Activated CD8-positive, alpha-beta memory T cell treated with anti-CD3 and anti-CD28 coated beads for 4 hours (primary cell): ENCODE measurements at regions not wholly inside any gene's neighbourhood (a gene's known extent, or its start where the extent isn't known, plus 50 kb on each side); places are given as distances from the start of the nearest gene placed in this dataset.

ENCODE experiments used
- DNase-seq, 2 donors: peaks; one replicate each; pipeline ENCODE4 v3.0.0-alpha.2; 2020; ENCODE audit warnings: low read depth in 2 of 2

DNA sequence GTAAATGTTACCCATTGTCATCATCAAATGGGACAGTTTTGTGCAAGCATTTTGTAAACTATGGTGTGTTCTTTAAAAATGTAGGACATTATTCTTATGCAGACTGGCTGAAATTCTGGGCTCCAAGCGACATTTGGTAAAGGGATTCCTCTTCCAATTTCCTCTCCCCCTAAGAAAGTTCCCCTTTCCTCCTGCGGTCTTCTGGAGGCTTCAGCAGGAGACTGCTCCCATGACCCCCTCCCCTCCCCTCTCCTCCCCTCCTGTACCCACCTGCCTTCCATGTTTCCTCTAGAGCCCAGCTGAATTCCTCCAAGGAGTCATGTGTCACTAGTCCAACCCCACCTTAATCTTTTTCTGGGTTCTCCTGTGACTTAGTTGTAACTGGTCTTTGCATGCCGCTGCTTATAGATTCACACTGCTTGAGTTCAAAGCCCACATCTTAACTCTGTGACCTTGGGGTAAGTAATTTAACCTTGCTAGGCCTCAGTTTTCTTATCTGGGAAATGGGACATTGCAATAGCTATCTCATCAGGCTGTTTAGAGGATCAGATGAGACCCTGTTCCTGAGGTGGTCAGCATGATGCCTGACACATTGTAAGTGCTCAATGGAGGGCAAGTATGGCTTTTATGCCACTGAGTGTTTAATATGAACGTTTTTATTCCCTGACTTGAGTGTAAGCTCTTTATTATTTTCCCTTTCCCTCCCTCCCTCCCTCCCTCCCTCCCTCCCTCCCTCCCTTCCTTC lies 69.9 kb upstream of the WDR26 start:
- DNase-seq, result no peak

DNA sequence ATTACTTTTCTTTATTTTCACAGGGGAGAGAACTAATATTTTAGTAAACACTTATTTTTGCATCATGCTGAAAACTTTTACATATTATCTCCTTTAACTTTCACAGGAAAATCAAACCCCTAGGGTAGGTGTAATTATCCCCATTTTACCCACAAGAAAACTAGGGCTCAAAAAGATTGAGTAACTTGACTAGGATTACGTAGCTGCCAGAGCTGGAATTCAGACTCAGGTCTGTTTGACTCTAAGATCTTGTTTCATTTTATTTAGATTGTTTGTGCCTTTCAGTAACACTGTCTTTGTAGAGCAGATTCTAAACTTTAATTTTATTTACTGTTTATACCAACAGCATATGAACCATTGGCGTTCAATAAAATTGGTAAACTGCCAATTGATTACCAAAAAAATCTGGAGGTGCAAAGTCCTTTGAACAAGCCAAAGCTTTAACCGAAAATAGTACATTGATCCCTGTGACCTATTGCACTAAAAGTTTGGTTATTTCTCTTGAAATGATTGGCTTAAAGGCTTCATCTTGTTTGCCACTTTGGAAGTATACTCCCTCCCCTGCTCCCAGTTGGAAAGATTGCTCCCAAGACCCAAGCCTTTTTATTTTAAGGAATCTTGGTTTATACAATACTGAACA lies 71.0 kb upstream of the WDR26 start:
- no peak for DNase-seq

DNA sequence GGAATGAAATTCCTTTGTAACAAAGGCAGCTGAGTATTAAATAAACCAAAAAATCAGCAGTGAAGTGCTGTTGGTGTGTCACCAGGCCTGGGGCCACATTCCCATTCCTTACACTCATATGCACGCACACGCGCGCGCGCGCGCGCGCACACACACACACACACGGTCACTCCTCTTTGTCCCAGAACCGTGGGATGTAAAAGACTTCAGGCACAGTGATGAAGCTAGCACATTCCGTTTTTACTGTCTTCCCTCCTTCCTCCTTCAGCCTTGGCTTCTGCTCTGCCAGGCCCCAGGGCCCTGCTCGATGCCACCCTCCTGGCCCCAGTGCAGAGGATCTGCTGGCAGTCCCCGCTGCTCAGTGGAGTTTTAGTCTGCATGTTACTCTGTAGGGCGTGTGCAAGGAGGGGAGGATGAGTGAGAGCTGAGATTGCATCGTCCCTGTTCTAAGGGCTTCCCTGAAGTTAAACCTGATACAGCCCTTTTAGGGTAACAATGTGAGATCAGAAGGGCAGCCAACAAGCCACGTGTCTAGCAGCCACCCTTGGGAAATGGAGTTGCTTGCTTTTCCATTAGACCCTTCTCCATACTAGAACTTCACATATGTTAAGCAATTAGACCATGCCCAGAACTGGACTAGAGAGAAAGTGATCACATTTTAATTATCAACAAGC lies 71.7 kb upstream of the WDR26 start:
- no peak for DNase-seq

GRCh38 chr1:224507771-224508523 lies 73.3 kb upstream of the WDR26 start:
- DNase-seq, result no peak

DNA sequence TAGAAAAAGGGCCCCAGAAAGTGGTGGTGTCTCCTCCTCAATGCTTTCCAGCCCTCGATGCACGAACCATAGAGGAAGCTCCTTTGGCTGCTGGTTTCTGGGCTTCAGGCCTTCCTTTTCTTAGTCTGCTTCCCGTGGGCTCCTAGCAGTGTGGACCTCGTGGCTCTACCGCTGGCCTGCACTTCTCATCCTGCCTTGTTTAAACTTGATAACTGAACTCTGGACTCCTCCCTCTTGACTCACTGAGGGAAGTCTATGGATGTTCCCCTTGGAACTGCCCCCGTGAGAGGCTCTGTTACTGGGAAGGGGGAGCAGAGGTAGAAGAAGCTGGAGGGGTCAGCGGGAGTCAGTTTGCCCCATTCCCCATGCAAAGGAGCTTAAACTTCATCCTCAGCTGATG lies 75.3 kb upstream of the WDR26 start:
- DNase-seq, result no peak

DNA sequence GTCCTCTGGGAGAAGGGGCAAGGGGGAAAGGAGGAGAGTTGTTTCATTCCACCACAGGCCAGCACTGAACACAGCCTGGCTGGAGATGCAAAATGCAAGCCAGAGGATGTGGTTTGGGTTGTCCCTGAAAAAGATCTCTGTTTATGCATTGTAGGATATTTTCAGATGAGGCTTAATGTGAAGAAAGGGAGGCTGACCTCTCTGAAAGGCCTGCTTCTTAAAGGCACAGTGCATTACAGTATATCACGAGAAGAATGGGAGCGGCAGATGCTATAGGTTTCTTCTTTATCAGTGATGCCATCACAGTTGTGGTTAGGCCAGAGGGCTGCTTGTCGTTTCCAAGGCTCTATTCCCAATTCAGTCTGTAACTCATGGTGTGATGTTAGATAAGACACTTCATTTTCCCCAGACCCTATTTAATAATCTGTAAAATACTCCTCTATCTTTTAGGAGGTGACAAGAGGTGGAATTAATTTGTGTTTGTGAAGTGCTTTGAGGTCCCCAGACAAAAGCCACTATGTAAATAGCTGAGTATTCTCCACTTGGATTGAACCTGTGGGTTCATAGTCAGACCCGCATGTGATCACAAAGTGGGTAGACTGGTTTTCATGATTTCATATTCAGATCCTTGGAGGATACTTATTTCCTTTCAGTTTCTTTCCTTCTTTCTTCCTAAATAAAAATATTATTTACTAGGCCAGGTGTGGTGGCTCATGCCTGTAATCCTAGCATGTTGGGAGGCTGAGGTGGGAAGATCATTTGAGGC lies 76.5 kb upstream of the WDR26 start:
- no peak for DNase-seq

DNA sequence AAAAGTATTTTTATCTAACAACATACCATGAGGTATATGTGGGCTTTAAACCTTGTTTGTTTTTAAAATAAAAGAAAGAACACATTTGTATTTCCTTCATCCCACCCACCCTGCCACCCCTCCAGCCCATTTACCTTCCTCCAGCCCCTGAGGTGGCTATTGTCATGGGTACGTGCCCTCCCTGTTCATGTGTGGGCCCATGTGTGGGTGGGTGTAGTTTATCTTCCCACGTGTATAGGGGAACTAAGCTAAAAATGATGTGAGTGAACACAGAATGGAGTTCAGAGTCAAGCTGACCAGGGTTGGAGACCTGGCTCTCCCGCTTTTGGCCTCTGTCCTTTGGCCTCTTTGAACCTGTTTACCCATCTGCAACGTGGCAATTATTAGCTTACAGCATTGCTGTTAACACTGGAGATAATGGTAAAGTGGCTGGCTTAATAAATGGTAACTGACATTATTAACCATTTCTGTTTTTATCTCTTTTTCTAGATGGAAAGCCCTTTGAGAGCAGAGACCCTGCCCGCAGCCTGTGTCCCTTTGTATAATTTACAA lies 78.1 kb upstream of the WDR26 start:
- no peak for DNase-seq

DNA sequence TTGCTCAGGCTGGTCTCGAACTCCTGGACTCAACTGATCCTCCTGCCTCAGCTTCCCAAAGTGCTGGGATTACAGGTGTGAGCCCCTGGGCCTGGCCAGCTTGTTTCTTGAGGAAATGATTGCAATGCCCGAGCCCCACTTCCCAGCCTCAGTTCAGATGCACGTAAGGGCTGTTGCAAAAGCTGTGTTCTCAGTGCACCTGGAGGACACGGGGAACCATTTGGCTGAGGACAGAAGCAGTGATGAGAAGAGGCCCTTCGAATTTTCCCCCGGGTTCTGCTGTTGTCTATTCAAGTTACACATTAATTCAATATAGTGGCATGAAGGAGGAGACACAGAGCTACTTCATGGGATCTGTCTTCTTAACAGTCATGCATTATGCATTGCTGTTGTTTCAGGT lies 78.8 kb upstream of the WDR26 start:
- DNase-seq, result no peak

- DNase-seq, result peak; percentile 67 to 68
These were observed 79.2 kb upstream of the WDR26 start for GRCh38 chr1:224513787-224514209.

DNA sequence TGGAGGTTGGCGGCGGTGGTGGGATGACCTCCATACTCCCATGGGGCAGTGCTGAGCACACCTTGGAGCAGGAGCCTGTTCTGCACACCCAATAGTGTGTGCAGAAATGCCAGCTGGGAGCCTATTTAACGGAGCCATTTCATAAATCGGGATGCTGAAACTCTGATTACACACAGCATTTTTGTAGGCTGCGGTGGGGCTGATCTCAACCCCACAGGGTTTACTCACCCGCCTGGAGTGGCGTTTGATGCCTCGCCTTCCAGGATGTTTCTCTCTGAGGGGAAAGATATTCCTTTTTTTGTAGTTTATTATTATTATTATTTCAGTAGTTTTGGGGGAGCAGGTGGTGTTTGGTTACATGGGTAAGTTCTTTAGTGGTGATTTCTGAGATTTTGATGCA lies 82.6 kb upstream of the WDR26 start:
- no peak for DNase-seq

GRCh38 chr1:224518528-224518927 lies 83.9 kb upstream of the WDR26 start:
- no peak for DNase-seq

DNA sequence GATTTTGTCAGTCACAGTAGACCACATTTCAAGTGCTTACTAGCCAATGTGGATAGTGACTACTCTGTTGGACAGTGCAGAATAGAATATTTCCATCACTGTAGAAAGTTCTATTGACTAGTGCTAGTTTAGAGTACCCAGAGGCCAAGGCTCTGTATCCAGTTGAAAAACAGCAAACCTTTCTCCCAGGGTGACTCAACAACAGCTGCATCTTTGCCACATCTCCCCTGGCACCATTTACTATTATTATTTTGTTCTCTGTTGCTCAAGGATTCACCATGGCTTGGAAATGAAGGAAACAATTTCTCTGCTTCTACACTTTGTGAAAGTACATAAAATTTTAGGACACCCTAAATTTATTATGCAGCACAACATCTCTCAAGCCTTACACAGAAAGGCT lies 85.3 kb upstream of the WDR26 start:
- DNase-seq, result no peak

DNA sequence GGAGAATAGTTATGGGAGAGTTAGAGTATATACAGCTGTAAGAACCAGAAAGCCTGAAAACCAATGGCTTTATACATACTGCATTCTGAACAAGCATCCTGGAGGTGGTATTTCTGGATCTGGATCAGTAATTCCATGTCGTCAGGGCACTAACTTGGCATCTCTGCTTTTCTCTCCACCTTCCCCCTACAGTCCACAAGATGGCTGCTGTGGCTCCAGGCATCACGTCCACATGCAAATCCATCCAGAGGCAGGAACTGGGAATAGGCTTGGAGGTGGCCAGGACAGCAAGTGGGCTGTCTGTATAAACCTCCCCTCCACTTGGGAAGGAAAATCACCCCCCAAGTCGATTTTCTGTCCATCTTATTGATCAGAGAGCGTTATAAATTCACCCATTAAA lies 86.2 kb upstream of the WDR26 start:
- DNase-seq, result no peak

DNA sequence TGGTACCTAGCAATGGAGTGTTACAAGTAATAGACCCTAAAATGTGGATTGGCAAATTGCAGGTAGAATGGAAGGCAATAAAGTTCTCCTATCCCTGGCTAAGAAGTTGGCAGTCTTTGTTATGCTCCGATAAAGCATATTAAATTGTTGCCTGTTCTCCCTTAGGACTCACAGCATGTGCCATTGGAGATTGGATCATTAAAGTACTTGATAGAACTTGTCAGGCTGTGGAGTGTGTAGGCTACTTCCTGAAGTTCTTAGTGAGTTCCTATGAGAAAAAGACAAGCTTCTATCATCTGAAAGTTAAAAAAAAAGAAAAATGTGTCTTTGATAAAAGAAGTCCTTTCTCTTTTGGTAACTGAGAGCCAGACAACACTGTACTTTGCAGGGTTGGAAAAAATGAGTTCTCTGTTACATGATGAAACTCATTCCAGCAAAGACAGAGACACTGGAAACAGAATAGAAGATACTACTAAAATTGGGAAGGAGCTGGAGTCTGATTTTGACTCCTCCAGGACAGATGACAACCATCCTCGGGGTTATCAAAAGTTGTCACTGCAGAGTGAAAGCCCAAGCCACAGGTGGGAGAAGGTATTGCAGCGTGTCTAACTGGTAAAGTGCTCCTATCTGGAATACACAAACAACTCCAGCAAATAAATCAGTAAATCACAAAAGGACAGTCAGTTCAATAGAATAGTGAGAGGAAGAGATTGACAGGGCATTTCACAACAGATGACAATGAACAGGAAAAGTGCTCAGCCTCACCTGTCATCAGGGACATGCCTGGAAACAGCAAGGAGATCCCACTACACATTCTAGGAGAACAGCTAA lies 87.5 kb upstream of the WDR26 start:
- DNase-seq, result no peak

DNA sequence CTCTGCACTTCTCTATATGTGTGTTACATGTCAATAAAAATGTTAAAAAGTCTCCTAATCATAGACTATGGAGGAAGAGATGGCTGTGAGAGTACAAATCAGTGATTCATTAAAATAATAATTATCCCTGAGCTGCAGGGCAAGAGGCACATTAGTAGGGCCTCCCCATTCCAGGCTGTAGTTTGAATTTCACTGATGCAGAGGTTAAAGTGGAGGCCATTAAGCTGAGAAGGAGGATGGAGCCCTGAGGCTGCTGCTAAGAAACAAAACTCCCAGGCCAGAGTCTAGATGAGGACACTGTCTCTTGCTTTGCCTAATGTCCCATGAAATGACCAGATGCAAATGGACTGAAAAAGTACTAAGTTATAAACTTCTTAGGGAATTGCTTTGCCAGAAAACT lies 89.1 kb upstream of the WDR26 start:
- DNase-seq, result no peak

DNA sequence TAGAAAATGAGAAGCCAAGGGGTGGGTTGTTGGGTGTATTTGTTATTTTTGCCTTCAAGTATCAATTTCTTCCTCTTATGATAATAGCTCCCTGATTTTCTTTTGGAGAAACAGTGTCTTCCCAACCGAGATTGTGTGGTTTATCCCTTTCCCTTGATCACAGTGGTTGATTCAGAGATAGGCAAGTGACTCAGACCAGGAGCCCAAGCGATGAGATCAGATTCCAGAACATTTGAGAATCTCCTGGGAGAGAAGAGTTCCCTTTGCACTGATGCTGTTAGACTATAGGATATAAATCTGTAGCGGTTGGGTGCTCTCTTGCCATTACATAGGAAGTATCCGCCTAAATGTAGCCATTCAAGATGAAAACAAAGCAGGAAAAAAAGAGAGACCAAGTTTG lies 90.1 kb upstream of the WDR26 start:
- no peak for DNase-seq

DNA sequence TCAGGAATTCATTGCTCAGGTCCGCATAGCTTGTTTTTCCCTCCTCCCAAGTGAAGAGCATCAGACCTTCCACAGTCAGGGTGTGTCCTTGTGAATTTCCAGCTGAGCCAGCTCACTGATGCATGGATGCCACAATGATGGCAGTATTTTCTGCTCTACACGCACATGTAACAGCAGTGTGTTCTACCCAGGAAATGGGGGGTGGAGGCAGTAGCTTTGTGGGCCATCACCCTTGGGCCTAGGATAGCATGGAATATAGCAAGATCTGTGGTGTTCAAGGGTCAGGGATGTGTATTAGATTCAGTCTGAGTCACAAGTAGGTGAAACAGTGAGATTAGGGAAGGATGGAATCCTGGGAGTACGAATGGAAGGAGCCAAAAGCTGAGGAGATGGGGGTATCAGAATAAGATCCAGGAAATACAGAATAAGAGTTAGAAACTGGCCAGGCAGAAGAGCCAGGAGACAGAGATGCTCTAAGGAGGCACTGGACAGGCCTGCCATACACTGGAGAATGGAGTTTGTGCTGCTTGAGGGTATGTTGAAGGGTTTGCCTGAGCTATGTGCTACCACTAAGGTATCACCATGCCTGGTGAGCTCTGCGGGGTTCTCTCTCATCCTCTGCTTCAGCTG lies 90.6 kb upstream of the CNIH3 start:
- DNase-seq, result no peak

DNA sequence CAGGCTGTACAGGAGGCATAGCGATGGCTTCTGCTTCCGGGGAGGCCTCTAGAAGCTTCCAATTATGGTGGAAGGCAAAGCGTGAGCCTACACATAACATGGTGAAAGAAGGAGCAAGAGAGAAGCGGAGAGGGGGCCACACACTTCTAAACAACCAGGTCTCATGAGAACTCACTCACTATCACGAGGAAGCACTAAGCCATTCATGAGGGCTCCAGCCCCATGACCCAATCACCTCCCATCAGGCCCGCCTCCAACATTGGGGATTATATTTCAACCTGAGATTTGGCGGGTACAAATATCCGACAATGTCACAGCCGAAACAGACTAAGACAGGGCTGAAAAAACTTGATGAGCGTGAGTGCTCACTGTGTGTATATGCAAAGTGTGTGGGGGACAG lies 89.3 kb upstream of the CNIH3 start:
- no peak for DNase-seq

DNA sequence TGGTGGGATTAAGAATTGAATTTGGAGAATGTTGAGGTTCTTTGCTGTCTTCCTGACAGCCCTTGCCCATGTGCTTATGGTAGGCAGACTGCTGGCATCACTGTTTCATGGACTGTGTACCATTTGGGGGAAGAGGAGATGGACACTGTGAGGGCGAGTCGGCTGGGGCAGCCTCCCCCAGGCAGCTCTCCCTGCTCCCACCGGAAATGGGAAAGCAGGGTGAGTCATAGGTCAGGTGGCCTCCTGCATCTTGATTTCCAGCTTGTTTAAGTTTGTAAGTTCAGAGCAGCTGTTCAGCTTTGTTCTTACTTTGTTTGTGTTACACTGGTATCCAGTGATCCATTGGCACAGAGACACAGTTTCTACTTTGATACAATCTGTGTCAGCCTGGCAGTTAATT lies 87.2 kb upstream of the CNIH3 start:
- no peak for DNase-seq

- no peak for DNase-seq
These were observed 86.3 kb upstream of the CNIH3 start for GRCh38 chr1:224529844-224530243.
